MM.1S (cell line): ENCODE measurements at regions not wholly inside any gene's neighbourhood (a gene's known extent, or its start where the extent isn't known, plus 50 kb on each side); places are given as distances from the start of the nearest gene placed in this dataset.

Source experiments
- EZH2 ChIP-seq: fragments of 300-600 bp; sonication (generic); optimal IDR thresholded peaks from 2 replicates; pipeline ENCODE3; 2017; ENCODE audit warnings: low read depth, mild to moderate bottlenecking, antibody characterized with exemption, low read length, mixed read lengths
- TF ChIP-seq, protein P1 (sequence below): fragments of 300-600 bp; sonication (generic); IDR thresholded peaks from 2 replicates; pipeline ENCODE4 v1.5.1; 2016; ENCODE audit warnings: antibody characterized with exemption, low read length, mixed read lengths

DNA sequence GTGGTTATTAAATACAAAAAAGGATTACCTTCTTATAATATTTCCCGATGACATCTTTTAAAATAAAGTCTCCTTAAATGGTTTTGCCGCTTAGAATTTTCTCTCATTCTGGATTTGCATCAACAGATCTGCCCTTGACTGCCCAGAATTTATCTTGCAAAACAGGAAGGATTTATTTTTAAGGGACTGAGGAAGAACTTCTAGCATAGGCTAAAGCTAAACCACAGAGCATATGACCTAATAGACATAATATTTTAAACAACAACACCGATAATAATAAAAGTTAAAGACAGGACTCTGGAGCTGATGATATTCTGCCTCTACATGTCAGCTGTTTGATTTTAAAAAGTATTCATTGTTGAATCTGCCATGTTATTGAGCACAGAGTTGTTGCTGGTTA lies 145.3 kb upstream of the ADCY2 start:
- TF ChIP-seq, protein P1, sequence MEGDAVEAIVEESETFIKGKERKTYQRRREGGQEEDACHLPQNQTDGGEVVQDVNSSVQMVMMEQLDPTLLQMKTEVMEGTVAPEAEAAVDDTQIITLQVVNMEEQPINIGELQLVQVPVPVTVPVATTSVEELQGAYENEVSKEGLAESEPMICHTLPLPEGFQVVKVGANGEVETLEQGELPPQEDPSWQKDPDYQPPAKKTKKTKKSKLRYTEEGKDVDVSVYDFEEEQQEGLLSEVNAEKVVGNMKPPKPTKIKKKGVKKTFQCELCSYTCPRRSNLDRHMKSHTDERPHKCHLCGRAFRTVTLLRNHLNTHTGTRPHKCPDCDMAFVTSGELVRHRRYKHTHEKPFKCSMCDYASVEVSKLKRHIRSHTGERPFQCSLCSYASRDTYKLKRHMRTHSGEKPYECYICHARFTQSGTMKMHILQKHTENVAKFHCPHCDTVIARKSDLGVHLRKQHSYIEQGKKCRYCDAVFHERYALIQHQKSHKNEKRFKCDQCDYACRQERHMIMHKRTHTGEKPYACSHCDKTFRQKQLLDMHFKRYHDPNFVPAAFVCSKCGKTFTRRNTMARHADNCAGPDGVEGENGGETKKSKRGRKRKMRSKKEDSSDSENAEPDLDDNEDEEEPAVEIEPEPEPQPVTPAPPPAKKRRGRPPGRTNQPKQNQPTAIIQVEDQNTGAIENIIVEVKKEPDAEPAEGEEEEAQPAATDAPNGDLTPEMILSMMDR: no peak
- TF ChIP-seq EZH2: no peak
